Non-pigmented ciliary epithelial cell (primary cell): ENCODE measurements at regions not wholly inside any gene's neighbourhood (a gene's known extent, or its start where the extent isn't known, plus 50 kb on each side); places are given as distances from the start of the nearest gene placed in this dataset.
"Not testable (repeated sequence)": the region's sequence is repeated elsewhere in the genome, so short reads cannot be mapped to it uniquely, and the experiment has no call there.

ENCODE experiments used
- DNase-seq: peaks from one replicate; pipeline ENCODE4 v3.0.0-alpha.2; 2010; ENCODE audit warnings: low read depth

GRCh38 chrX:124717537-124717936, 371.2 kb downstream of the SH2D1A start:
- no peak for DNase-seq

DNA sequence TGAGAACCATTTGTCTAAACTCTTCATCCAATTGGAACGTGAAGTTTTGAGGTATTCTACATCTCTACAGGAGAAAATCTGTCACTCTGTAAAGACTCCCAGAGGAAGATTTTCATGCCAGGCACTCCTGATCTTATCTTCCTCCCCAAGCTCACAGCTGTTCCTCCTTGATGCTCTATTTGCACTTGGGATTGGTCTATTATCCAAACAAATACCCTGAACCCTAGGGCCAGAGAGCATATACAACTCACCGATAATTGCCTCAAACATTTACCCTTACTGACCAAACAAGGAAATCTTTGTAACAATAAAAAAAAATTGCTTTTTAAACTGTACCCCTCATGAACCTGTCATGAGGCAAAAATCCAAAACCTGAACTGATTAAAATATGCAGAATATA, 372.7 kb downstream of the SH2D1A start:
- DNase-seq, result no peak

- DNase-seq, result no peak
Measured at GRCh38 chrX:124720532-124720931, 374.2 kb downstream of the SH2D1A start.

DNA sequence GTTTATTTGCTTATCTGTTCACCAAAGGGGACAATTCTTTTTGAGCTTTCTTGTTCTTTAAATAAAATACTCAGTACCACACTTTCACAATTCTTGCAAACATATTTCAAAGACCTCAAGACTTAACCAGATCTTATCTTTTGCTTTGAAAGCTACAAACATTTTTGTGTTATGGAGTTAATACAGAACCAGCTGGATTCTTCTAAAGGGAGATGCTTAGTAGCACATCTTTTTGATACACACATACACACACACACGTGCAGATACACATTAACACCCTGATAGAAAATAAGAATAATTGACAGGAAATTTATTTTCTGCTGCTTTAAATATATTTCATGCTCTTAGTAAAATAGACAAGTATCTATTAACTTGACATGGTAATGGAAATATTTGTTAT, 379.1 kb downstream of the SH2D1A start:
- DNase-seq, result no peak

GRCh38 chrX:124726292-124726691, 379.9 kb downstream of the SH2D1A start:
- DNase-seq, result no peak

DNA sequence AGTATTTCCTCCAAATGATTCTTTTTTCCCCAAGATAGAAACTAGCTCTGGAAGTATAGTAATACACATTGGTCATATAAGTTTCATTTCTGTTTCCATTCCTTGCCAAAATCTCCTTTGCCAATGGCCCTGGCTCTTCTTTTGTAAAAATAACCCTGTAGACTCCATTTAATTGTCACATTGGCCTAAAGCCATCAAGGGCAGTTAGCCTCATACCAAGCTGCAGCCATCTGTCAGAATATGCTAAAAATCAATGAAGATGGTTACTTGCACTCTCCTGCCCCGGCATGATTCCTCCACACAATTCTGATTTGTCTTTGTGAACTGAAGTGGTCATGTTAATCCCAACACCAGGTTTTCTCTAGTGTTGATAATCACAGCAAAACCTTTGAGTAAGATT, 380.5 kb downstream of the SH2D1A start:
- DNase-seq, result no peak

DNA sequence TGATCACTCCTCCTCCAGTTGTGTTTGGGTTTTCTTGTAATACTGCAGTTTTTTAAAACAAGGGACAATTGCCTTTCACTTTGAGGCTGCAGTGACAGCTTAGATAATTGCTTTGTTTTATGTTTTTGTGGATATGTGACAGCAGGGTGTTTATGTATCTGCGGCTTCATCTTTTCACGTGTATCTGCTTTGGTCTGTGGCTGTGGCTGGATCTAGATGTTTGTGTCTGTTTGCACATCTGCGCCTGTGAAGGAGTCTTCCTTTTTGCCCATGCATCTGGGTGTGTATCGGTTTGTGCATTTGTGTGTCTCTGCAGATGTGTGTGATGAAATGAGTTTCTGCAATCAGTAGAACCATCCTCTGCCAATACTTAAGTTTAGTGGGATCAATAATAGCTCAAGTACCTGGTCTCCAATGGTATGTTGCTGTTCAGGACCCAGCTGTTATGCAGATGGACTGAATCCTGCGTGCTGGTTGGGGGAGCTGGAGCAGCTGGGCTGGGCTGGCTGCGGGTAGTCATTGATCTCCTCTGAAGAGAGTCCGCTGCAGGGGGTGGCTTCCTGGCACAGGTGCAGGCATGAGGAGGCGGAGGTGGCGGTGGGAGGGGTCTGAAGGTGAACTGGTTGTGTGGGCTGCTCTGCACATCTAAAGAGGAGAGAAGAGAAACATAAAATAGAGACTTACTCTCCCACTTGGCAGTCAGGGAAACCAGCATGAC, 390.3 kb downstream of the SH2D1A start:
- no peak for DNase-seq

DNA sequence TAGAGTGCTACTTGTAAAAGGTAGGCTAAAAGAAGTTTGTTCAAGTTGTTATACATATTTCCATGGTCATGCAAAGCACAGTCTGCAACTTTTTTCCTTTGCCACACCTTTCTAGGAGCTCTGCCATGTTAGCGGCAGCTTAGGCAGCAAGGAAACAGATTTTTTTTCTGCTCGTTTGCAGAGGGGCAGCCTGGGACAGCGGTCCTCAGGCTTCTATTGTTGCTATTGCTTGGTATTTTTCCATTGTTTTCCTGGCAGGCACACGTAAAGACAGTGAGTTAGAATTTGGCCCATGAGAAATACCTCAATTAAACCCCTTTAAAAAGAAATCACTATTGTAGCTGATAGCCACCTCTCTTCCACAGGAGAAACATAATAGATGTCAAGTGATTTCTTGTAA, 391.4 kb downstream of the SH2D1A start:
- DNase-seq, result no peak

GRCh38 chrX:124747295-124747694, 400.9 kb downstream of the SH2D1A start:
- DNase-seq, result no peak

GRCh38 chrX:124764354-124764753, 418.0 kb downstream of the SH2D1A start:
- no peak for DNase-seq

GRCh38 chrX:124769166-124769565, 422.8 kb downstream of the SH2D1A start:
- DNase-seq, result no peak

DNA sequence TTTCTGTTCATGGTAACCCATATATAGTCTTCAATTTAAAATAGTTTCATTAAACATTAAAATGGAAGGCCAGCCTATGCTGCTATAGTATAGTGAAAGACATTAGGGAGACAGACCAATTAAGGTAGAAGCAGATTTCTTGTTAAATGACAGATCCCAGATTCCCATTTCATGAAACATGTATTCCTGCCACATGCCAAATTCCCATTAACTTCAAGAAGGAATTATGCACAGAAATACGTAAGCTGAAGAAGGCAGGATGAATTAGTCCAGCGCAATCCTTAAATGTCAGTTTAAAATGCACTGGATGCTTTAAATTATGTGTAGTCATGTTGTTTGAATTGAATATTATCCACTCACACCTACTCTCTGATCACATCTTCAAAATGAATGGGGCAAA, 424.9 kb downstream of the SH2D1A start:
- no peak for DNase-seq

GRCh38 chrX:124788253-124788652, 441.9 kb downstream of the SH2D1A start:
- not testable (repeated sequence) for DNase-seq

- not testable (repeated sequence) for DNase-seq
Measured at GRCh38 chrX:124789874-124790273, 443.5 kb downstream of the SH2D1A start.

GRCh38 chrX:124791492-124792095, 445.2 kb downstream of the SH2D1A start:
- DNase-seq, result no peak

DNA sequence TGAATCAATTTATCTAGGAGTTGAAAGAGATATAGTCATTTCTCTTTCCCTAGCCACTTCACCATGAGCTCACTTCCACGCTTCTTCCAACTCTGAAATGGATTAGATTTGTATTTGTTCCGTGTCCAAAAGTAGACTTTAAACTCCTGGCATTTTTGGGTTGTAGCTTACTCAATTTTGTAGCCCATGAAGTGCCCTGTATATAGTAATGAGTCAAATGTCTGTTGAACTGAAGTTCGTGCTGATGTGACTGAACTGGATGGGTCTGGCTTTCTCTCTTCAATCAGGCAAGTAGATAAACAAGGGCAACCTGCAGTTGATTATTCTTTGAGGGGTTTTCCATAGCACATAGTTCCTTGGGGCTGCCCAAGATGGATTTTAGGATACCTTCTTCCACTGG, 450.6 kb downstream of the SH2D1A start:
- no peak for DNase-seq

DNA sequence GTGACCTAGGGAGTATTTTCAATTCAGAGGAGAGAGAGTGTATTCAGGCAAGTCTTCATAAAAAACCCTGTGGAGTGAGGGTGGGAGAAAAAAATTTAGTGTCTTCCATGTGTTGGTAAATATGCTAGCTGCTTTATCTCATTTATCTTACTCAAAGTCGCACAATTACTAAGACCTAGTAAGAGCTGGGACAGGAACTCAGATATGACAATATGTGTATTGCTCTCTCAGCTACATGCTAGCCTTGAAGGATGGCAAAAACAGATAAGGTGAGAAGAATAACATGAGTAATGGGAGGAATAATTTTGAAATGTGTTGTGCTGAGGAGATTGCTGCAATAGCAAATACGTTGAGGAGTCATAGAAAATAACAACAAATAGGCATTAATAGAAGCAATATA, 458.6 kb downstream of the SH2D1A start:
- DNase-seq, result no peak

DNA sequence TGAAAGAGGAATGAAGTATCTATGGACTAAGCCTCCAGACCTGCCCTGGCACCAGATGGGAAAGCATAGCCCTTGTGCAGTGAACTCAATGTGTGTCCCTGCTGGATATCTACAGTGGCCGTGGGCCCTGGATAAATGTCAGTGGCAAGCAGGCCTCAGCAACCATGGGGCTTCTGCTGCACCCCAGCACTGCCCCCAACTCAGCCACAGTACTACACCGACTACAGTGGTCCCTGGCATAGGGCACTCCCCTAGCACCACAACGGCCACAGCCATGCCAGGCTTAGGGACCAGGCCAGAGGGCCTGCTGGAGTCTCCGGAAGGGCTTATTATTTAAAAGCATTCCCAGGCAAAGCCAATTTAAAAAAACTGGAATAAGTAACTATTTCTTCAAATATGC, 459.1 kb downstream of the SH2D1A start:
- no peak for DNase-seq

DNA sequence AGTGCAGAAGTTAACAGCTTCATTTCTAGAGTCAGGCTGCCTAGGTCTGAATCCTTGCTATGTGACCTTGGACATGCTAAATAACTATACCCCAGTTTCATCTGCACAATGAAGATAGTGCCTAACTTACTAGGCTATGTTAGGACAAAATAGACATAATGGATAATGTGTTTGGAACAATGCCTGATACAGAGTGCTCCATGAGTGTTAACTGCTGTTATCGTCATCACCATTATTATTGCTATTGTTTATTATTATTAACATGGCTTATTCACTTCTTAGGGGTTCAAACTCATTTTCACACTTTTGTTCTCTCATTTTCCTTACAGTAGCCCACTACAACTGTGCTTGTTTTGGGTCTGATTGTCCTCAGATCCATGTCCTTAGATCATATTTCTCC, 467.7 kb downstream of the SH2D1A start:
- no peak for DNase-seq

- no peak for DNase-seq
Measured at GRCh38 chrX:124818033-124818432, 471.7 kb downstream of the SH2D1A start.

GRCh38 chrX:124818764-124819163, 472.4 kb downstream of the SH2D1A start:
- no peak for DNase-seq

- no peak for DNase-seq
Measured at GRCh38 chrX:124820738-124821137, 474.4 kb downstream of the SH2D1A start.

DNA sequence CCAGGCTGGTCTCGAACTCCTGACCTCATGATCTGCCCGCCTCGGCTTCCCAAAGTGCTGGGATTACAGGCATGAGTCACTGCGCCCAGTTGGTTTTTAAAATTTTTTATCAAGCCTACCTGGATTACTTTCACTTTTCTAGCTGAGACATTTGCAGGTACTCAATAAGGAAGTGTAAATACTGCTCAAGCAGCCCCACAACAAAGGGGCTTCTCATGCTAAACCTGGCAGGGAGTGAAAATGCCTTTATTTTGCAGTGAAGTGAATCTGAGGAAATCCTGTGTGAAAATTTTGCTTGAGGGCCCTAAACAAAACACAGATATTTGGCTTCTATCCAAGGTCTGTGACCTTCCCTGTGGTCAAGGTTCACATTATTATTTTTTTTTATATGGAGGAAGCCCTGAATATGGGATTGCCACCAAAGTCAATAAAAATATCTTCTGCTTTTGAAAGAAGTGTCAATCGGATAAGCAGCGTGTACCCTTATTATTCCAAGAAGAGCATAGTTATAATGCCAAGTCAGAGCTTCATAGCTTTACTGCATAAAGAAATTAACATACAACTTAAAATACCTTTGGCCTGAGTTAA, 481.0 kb downstream of the SH2D1A start:
- no peak for DNase-seq

DNA sequence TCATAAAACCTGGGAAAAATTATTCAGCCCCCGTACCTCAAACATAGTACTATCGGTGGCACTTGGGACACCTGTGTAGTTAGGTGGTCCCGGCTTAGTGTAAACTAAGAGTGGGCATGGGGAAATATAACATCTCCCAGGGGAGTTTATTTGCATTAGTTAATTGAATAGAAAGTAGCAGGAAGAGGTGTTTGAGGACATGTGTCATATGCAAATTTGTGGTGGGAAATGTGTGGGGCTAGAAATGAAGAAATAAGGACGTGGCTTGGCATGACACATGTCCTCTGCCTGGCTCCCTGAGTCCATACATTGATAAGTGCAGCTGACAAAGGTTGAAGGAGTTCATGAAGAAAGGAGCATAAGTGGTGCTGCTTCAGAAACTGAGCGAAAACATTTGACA, 483.6 kb downstream of the SH2D1A start:
- no peak for DNase-seq
